ENCODE measurements at regions not wholly inside any gene's neighbourhood (a gene's known extent, or its start where the extent isn't known, plus 50 kb on each side); places are given as distances from the start of the nearest gene placed in this dataset.

- DNase-seq: no peak
Measured at GRCh38 chr22:49620666-49621065, 207.0 kb downstream of the BRD1 start.

GRCh38 chr22:49620003-49620556, 207.6 kb downstream of the BRD1 start:
- DNase-seq: no peak

- no peak for DNase-seq
Measured at GRCh38 chr22:49619301-49619700, 208.4 kb downstream of the BRD1 start.

- no peak for DNase-seq
Measured at GRCh38 chr22:49618677-49618953, 209.1 kb downstream of the BRD1 start.

GRCh38 chr22:49617866-49618676, 209.6 kb downstream of the BRD1 start:
- no peak for DNase-seq

- DNase-seq: no peak
Measured at GRCh38 chr22:49617264-49617663, 210.4 kb downstream of the BRD1 start.

GRCh38 chr22:49616356-49617231, 211.1 kb downstream of the BRD1 start:
- no peak for DNase-seq

GRCh38 chr22:49614966-49615965, 212.4 kb downstream of the BRD1 start:
- peak in 1 of 5 donors; percentile 7 for DNase-seq

GRCh38 chr22:49613511-49614270, 214.0 kb downstream of the BRD1 start:
- DNase-seq: no peak

- DNase-seq: no peak
Measured at GRCh38 chr22:49613108-49613507, 214.6 kb downstream of the BRD1 start.

GRCh38 chr22:49609207-49609876, 218.3 kb downstream of the BRD1 start:
- DNase-seq: no peak

- DNase-seq: no peak
Measured at GRCh38 chr22:49608660-49609059, 219.0 kb downstream of the BRD1 start.

GRCh38 chr22:49608228-49608627, 219.4 kb downstream of the BRD1 start:
- no peak for DNase-seq

GRCh38 chr22:49607821-49608220, 219.9 kb downstream of the BRD1 start:
- no peak for DNase-seq

GRCh38 chr22:49606562-49607290, 220.9 kb downstream of the BRD1 start:
- DNase-seq: no peak

GRCh38 chr22:49604732-49605302, 222.9 kb downstream of the BRD1 start:
- DNase-seq: no peak

GRCh38 chr22:49603016-49603415, 224.7 kb downstream of the BRD1 start:
- no peak for DNase-seq

- no peak for DNase-seq
Measured at GRCh38 chr22:49602481-49602880, 225.2 kb downstream of the BRD1 start.

GRCh38 chr22:49601614-49602321, 225.9 kb downstream of the BRD1 start:
- DNase-seq: no peak
